ENCODE measurements at regions not wholly inside any gene's neighbourhood (a gene's known extent, or its start where the extent isn't known, plus 50 kb on each side); places are given as distances from the start of the nearest gene placed in this dataset.

DNA sequence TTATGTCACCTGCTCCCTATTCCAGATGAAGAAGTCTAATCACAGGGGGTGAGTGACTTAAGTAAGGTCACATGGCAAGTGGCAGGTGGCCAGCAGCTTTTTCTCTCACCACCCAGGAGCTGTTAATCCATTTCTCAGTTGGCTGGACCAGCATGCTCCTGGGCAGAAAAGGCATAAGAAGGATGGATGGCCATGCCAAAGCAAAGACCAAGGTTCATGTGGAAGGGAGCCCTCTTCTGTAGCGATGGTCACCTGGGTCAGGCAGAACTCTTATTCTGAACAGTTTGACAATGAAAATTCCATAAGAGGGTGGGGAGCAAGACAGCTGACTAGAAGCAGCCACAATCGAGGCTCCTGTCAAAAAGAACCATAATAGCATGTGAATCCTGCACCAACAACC, 538.1 kb downstream of the SUCLA2 start:
- TF ChIP-seq, protein P1, sequence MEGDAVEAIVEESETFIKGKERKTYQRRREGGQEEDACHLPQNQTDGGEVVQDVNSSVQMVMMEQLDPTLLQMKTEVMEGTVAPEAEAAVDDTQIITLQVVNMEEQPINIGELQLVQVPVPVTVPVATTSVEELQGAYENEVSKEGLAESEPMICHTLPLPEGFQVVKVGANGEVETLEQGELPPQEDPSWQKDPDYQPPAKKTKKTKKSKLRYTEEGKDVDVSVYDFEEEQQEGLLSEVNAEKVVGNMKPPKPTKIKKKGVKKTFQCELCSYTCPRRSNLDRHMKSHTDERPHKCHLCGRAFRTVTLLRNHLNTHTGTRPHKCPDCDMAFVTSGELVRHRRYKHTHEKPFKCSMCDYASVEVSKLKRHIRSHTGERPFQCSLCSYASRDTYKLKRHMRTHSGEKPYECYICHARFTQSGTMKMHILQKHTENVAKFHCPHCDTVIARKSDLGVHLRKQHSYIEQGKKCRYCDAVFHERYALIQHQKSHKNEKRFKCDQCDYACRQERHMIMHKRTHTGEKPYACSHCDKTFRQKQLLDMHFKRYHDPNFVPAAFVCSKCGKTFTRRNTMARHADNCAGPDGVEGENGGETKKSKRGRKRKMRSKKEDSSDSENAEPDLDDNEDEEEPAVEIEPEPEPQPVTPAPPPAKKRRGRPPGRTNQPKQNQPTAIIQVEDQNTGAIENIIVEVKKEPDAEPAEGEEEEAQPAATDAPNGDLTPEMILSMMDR (IDR thresholded peaks at IDR 0.05; ENCODE audit: insufficient read depth, low read length, poor library complexity, severe bottlenecking): no peak
- TF ChIP-seq EZH2phosphoT487 (conservative IDR thresholded peaks at IDR 0.05; ENCODE audit: low read length): no peak
